NB4 (cell line): ENCODE measurements at regions not wholly inside any gene's neighbourhood (a gene's known extent, or its start where the extent isn't known, plus 50 kb on each side); places are given as distances from the start of the nearest gene placed in this dataset.

Source experiments
- DNase-seq: peaks from one replicate; pipeline ENCODE4 v3.0.0; 2010; ENCODE audit warnings: low read depth
- H3K4me3 ChIP-seq: one replicate; pipeline ENCODE4 v1.5.1; 2011; ENCODE audit warnings: mild to moderate bottlenecking, low read depth, low read length, moderate library complexity
- MYC ChIP-seq: IDR thresholded peaks from 2 replicates; pipeline ENCODE4 v1.6.1; 2011; ENCODE audit warnings: low read depth, low read length
- POLR2A ChIP-seq: IDR thresholded peaks from 2 replicates; pipeline ENCODE4 v1.6.1; 2011; ENCODE audit warnings: mild to moderate bottlenecking; ENCODE audit not compliant: insufficient read length; ENCODE audit errors: extremely low read depth
- TF ChIP-seq, protein P1 (sequence below): IDR thresholded peaks from one replicate; pipeline ENCODE4 v1.5.1; 2012; ENCODE audit warnings: low read depth, low read length
- TF ChIP-seq, protein P2 (sequence below): IDR thresholded peaks from 2 replicates; pipeline ENCODE4 v1.6.1; 2011; ENCODE audit warnings: low read depth, low read length

DNA sequence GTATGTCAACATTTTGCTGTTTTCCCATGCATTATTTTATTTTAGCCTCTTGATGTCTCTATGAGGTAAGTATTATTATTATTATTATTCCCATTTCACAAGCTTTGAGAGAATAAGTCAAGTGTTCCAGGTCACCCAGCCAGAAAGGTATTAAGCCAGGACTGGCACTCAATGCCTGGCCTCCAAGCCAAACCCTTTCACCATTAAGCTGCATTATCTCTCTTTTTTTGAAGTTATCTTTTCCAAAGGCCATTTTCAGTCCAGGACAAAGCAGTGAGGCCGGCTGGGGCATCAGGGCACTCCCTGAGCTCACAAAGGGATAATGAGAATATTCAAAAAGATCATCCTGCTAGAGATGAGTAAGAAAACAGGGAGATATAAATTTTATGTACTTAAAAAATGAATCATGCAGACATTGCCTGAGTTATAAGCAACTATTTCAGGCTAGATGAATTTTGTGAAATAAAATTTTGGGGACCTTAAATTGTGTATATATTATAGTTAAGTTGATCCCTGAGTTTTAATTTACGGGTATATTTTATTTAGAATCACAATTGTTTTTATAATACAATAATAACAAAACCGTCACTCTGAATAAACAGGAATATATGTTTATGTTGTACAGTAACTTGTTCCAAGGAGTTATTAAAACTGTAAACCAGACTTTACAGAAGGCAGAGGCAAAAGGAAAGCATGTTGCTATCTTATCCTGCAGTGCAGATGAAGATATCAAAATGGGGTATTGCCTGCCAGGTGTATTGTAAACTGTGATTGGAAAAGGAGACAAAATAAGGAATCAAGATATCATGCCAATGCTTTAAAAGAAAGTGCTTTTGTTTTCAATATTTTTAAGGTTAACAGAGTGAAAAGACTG lies 51.3 kb upstream of the CAV2 start:
- TF ChIP-seq, protein P1, sequence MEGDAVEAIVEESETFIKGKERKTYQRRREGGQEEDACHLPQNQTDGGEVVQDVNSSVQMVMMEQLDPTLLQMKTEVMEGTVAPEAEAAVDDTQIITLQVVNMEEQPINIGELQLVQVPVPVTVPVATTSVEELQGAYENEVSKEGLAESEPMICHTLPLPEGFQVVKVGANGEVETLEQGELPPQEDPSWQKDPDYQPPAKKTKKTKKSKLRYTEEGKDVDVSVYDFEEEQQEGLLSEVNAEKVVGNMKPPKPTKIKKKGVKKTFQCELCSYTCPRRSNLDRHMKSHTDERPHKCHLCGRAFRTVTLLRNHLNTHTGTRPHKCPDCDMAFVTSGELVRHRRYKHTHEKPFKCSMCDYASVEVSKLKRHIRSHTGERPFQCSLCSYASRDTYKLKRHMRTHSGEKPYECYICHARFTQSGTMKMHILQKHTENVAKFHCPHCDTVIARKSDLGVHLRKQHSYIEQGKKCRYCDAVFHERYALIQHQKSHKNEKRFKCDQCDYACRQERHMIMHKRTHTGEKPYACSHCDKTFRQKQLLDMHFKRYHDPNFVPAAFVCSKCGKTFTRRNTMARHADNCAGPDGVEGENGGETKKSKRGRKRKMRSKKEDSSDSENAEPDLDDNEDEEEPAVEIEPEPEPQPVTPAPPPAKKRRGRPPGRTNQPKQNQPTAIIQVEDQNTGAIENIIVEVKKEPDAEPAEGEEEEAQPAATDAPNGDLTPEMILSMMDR = no peak
- TF ChIP-seq MYC (no peak), POLR2A (no peak)
- TF ChIP-seq, protein P2, sequence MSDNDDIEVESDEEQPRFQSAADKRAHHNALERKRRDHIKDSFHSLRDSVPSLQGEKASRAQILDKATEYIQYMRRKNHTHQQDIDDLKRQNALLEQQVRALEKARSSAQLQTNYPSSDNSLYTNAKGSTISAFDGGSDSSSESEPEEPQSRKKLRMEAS = no peak
- H3K4me3 ChIP-seq = no peak overlapping the region
- DNase-seq = no peak

DNA sequence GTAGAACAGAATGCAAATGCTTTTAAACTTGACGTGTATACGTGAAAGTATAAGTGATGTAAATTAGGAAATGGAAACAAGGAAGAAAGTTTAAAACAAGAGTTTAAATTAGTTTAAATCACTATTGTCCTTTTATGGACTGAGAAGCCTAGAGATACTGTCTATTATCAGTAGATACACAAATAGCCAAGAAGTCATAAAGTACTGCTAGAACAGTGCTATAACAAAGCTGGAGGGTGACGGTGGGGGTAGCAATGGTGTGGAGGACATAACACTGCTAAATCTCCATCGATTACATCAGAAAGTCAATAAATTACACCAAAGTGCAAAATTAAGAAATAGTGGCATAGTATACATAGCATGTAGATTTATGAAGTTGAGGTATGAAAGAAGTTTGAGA lies 50.1 kb upstream of the CAV2 start:
- no peak for TF ChIP-seq MYC
- no peak for TF ChIP-seq POLR2A
- TF ChIP-seq, protein P2 = no peak
- TF ChIP-seq, protein P1 = no peak
- DNase-seq = no peak
- no peak overlapping the region for H3K4me3 ChIP-seq
